T-helper 9 cell (primary cell): ENCODE measurements at regions not wholly inside any gene's neighbourhood (a gene's known extent, or its start where the extent isn't known, plus 50 kb on each side); places are given as distances from the start of the nearest gene placed in this dataset.

ENCODE experiments used
- DNase-seq: peaks from one replicate; pipeline ENCODE4 v3.0.0-alpha.2; 2020

DNA sequence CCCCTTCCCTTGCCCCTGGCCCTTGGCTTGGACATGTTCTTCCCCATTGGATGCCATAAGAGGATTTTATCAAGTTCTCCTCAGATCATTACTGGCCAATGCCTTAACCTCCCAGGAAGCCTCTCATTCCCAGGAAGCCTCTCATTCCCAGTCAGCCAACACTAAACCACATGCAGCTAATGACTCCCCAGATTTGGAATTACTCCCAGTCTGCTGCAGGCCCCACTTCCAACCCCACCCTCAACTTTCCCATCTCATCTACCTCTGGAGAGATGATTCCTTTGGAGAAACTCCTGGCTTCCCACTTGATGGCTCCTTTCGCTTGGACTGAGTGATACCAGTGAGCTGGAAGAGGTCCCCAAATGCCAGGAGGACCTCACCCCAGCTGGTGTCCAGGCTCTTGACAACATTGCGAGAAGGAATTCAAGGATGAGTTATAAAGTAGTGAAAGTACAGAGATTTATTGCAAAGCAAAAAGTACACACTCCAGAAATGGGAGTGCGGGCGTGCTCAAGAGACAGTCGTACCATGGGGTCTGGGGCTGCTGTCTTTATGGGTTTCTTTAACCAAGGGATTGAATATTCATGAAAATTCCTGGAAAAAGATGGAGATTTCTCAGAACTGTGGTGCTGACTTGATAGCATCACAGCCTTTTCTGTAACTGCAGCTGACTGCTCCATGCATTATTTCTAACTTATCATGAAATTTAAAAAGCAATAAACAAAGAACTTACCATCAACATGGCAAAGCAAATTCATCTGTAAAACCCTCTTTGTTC, 117.2 kb upstream of the ADCY1 start:
- DNase-seq, result no peak

DNA sequence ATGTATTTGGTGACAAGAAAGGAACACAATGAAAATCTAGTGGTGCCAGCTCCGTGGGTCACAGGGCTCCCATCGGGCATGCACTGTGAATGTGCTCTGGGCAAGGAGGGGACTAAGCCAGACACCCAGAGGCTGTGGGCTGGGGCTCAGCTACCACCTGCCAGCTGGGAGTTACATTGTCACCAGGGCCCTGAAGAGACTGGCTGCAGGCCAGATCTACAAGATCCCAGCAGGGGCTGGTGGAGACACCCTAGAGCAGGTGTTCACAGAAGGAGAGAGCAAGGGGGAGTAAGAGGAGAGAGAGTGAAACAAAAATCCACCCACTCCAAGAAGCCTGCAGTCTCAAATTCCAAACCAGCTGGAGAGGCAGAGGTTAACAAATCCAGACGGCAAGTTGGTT, 116.6 kb upstream of the ADCY1 start:
- no peak for DNase-seq

DNA sequence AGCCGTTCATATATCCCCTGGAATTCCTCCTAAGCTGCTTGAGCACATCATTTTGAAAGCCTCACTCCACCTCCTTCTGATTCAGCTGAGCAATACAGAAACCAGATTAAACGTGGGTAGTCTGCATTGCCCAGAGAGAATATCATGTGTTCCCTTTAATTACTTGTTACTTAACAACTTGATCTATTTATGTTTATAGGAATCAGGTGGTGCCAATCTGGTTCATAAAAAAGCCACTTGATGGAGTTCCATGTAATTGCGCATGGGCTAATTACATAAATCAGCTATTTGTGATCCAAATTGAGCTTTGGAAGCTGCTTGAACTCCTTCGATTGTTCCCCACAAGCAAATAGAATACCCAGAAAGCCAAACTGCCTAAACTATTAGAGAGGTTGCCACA, 114.7 kb upstream of the ADCY1 start:
- DNase-seq, result no peak

DNA sequence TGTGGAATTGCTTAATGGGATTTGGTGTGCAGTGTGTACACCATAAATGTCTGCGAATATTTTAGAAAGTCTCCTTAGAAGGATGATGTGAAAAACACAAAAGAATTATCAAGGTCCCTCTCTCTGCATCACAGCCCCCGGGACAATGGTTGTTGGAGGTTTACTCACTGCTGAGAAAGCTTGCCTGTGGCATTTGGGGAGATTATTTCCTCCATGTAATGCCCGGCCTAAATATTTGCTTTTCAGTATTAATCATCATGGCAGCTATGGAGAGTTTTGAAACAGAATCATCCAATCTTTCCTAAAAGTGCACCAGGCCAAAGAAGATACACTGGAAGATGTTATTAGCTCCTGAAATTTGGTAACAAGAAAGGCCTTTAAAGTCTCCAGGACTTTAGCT, 113.8 kb upstream of the ADCY1 start:
- no peak for DNase-seq

DNA sequence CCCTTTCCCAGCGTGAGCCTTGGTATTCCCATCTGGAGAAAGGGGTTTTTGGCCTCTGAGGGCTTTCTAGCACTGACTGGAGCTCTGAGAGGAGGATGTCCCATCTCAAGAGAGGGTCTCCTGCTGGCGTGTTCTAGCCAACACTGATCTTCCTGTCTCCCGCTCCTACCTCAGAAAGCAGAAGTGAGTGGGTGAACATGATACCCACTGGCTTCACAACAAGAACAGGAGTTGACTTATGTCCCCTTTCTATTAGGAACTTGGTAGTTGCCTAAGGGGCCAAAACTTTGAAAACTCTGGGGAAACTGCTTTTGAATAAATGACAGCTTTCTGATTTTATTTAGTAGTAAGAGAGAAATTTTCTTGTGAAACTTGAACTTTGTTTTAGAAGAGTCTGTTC, 113.1 kb upstream of the ADCY1 start:
- DNase-seq, result no peak

DNA sequence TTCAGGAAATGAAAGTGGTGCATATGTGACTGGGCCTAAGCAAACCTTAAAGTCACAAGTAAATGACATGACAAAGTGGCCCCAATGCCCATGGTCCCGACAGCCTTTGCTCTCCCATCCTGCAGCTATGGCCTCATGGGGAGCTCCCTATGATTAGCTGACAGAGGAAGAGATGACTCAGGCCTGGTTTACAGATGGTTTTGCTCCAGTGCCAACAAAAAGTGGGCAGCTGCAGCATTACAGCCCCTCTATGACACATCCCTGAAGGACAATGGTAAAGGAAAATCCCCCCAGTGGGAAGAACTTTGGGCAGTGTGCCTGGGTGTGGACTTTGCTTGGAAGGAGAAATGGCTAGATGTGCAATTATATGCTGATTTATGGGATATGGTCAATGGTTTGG, 105.1 kb upstream of the ADCY1 start:
- no peak for DNase-seq

DNA sequence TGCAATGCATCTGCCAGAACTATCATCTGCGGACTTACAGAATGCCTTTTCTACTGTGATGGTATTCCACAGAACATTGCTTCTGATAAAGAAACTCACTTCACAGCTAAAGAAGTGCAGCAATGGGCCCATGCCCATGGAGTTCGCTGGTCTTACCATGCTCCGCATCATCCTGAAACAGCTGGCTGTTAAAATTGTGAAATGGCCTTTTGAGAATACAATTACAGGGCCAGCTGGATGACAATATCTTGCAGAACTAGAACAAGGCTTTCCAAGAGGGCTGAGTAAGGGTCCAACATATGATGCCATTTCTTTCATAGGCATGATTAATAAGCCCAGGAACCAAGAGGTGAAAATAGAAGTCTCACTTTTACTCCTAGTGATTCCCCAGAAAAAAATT, 104.1 kb upstream of the ADCY1 start:
- DNase-seq, result no peak

DNA sequence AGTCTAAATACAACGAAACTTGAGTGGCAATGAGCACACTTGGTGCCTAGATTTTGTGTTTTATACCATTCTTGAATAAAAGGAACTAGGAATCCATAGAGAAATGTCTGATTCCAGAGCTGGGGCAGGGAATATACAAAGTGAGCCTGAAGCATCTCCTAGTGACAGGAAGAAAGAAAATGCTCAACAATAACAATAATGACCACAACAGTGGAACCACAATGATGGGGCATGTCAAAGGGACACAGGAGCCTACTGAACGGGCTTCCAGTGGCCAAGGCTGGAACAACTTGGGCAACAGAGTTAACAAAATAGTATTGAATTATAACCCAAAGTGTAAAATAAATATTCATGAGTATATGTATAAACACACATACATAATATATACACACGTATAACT, 94.4 kb upstream of the ADCY1 start:
- no peak for DNase-seq

DNA sequence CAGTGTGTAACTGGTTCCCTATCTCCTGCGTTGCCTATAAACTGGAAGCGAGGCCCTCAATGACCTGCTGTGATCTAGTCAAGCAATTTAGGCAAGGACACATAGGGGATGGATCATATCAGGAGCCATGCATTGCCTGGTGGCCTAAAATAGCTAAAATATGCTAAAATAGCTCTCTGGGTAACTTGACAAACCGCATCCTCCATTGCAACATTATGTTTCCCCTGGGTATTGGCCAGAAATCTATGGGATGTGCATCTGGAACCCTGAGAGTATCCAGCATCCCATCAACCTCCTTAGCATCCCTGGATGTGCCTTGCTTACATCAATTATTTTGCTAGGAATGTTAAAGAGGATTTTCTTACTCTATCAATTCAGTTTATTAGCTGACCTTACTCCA, 91.7 kb upstream of the ADCY1 start:
- no peak for DNase-seq

DNA sequence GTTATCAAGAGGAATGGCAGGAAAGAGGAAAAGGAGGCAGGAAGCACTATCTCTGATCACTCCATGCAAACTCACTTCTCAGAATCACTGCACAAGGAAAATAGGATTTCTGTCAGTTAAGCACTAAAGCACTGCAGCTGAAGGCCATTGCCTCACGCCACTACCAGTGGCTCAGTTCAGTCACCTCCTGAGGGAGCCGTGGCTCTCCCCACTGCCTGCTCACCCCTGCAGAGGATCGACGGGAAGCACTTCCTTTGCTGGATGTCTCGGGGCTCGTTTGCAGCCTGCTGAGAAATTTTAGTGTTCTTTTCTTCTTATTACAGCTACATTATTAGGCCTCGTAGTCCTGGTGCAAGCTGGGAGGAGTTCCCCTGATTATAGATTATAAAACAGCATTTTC, 90.1 kb upstream of the ADCY1 start:
- no peak for DNase-seq

DNA sequence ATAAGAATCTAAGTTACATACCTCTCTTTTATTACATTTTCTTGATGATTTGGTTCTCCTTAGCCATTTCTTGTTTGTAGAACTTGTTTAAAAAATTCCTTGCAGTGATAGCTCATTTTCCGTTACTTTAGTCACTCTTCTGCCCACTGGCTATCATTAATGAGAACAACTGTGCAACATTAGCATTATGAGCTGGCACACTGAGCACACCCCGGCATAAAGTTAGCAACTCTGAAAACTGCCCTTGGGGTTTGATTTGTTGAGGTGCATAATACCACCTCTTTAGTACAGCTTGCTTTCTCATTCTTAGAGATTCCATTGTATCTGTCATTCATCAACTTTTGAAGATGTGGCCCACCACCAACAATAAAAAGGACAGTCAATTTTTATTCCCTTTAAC, 87.6 kb upstream of the ADCY1 start:
- no peak for DNase-seq

DNA sequence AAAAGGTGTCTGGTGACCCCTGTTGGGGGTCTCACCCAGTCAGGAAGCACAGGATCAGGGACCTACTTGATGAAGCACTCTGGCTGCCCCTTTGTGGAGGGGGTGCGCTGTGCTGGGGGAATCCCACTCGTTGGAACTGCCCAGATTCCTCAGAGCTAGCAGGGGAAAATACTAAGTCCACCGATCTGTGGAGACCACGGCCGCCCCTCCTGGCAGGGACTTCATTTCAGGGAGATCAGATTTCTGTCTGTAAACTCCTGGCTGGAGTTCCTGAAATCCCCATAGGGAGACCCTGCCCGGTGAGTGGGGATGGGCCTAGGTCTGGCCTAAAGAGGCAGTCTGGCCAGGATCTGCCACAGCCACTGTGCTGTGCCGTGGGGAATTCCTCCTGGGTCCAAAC, 79.3 kb upstream of the ADCY1 start:
- DNase-seq, result no peak

DNA sequence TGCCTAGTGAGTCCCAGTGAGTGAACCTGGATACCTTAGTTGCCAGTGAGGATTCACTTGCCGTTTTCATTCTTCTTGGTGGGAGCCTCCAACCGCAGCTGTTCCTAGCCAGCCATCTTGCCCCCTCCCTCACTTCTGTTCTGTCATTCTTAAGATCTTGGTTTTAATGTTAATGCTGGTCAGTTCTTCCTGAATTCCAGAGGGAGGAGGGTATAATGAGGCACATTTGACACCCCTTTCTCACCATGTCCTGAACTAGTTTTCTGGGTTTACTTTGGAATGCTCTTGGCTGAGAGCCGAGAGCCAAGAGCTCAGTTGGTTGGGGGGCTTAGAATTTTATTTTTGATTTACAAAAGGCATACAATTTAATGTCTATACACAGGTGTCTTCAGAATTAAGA, 78.5 kb upstream of the ADCY1 start:
- DNase-seq, result no peak

DNA sequence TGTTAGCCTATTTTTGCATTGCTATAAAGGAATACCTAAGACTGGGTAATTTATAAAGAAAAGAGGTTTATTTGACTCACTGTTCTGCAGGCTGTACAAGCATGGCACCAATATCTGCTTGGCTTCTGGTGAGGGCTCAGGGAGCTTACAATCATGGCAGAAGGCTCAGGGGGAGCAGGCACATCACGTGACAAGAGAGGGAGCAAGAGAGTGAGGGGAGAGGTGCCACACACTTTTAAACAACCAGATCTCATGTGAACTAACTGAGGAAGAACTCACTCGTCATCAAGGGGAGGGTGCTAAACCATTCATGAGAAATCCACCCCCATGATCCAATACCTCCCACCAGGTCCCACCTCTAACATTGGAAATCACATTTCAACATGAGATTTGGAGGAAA, 73.9 kb upstream of the ADCY1 start:
- no peak for DNase-seq

DNA sequence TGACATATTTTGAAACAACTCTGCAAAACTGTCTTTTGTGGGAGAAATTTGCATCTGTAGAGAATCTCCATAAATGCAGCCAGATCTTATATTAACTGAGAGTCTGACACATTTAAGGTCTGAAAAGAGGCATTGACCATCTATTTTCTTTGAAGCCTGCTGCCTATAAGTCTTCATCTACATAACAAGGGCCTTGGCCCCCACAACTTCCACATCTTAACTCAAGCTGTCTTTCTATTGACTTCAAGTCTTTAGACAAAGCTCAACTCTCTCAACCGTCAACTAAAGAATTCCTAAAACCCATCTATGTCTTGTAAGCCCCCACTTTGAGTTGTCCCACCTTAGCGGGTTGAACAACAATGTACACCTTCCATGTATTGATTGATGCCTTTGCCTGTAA, 72.4 kb upstream of the ADCY1 start:
- no peak for DNase-seq

DNA sequence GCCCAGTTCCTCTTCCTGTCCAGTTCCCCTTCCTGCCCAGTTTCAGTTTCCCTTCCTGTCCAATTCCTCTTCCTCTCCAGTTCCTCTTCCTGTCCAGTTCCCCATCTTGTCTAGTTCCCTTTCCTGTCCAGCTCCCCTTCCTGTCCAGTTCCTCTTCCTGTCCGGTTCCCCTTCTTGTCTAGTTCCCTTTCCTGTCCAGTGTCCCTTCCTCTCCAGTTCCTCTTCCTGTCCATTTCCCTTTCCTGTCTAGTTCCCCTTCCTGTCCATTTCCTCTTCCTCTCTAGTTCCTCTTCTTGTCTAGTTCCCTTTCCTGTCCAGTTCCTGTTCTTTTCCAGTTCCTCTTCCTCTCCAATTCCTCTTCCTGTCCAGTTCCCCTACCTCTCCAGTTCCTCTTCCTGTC, 68.1 kb upstream of the ADCY1 start:
- DNase-seq, result no peak

DNA sequence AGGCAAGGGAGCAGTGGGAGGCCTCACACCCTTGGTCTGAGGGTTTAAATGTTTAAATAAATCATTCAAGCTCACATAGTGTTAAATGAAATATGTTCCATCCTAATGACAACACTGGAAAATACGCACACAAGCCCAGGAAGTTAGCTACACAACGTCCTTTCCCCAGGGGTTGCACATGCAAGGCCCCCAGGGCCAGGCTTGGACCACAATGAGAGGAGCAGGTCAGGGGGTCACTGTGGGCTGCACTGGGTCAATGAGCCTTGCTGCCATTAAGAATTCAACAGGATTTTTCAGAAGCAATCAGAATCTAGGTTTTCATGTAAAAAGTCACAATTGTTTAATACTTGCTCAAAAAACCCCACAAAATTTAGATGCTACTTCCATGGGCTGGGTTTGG, 64.9 kb upstream of the ADCY1 start:
- DNase-seq, result no peak

DNA sequence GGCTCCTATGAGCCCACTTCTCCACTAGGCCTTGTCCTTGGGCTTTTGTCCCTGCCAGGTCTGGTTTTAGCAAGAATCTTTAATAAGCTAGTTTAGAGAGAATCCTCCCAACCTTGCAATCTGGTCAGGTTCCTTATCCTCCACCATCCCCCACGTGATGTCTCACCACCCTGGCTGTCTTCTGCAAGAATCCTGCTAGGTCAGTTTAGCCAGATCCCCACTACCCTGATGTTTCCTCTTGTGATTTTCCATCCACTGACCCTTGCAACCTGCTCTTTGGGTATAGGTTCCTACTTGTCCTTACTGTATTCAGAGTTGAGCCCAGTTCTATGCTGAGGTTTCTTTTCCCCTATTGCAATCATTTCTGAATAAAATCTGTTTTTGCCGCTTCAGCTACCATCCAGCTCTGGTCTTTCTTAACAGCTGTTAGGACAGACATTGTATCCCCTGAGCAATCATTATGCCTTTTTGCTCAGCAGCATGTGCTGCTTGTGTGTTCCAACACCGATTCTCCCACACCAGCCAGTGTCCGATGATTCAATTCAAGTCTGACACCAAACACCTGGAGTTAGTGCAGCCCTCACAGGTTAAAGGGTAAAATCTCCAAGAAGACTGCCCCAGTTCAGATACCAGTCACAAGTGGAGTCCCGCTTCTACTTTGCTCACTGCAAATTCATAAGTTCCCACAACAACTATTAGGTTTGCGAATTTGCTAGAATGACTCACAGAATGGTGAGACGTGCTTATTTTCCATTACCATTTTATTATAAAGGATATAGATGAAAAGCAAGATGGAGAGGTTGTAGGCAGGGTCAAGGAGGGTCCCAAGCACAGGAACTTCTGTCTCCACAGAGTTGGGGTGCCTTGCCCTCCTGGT, 62.2 kb upstream of the ADCY1 start:
- DNase-seq, result no peak

DNA sequence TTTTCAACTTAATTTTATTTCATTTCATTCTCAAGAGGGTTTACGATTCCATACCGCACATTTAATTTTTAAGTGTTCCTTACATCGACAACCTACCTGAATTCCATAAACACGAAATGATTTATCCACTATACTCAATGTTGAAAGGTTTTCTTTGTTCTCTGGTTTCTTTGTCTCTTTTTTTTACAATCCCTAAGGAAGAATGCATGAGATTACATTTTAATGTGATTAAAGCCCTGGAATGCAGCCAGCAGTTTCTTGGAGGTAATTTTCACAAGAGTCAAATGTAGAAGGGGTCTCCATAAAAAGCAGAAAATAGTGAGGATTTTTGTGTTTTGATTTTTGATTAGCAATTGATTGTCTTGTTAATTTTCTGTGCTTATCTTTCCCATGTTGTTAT, 59.2 kb upstream of the ADCY1 start:
- no peak for DNase-seq

DNA sequence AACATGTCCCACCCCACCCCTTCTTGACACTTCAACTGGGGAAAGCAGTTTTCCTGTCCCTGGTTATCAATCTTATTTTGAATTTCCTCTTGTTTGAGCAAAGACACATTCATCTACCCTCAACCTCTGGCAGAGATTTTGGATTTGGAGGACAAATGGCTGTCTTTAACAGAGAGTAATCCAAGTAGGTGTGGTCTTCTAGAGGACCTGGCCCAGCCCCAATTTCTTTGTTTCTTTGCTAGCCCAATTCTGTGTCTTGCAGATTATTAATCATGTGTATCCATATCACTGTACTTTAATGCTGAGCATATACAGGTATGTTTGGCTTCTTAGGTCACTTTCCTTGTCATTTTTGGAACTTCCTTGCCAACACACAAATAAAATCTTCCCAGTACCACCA, 58.8 kb upstream of the ADCY1 start:
- no peak for DNase-seq
